ENCODE measurements at regions not wholly inside any gene's neighbourhood (a gene's known extent, or its start where the extent isn't known, plus 50 kb on each side); places are given as distances from the start of the nearest gene placed in this dataset.
"Not testable (repeated sequence)": the region's sequence is repeated elsewhere in the genome, so short reads cannot be mapped to it uniquely, and the experiment has no call there.

DNA sequence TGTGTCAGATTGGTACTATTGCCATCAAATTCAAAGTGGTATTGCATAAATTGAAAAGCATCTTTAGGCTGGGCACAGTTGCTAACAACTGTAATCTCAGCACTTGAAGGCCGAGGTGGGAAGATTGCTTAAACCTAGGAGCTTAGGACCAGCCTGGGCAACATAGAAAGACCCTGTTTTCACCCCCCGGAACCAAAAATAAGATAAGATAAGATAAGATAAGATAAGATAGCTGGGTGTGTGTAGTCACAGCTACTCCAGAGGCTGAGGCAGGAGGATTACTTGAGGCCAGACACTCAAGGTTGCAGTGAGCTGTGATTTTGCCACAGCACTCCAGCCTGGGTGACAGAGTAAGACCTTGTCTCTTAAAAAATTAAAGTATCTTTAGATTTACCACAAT lies 297.9 kb upstream of the SEMA6A start (continued):
- TF ChIP-seq, protein P1, sequence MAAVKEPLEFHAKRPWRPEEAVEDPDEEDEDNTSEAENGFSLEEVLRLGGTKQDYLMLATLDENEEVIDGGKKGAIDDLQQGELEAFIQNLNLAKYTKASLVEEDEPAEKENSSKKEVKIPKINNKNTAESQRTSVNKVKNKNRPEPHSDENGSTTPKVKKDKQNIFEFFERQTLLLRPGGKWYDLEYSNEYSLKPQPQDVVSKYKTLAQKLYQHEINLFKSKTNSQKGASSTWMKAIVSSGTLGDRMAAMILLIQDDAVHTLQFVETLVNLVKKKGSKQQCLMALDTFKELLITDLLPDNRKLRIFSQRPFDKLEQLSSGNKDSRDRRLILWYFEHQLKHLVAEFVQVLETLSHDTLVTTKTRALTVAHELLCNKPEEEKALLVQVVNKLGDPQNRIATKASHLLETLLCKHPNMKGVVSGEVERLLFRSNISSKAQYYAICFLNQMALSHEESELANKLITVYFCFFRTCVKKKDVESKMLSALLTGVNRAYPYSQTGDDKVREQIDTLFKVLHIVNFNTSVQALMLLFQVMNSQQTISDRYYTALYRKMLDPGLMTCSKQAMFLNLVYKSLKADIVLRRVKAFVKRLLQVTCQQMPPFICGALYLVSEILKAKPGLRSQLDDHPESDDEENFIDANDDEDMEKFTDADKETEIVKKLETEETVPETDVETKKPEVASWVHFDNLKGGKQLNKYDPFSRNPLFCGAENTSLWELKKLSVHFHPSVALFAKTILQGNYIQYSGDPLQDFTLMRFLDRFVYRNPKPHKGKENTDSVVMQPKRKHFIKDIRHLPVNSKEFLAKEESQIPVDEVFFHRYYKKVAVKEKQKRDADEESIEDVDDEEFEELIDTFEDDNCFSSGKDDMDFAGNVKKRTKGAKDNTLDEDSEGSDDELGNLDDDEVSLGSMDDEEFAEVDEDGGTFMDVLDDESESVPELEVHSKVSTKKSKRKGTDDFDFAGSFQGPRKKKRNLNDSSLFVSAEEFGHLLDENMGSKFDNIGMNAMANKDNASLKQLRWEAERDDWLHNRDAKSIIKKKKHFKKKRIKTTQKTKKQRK (IDR thresholded peaks at IDR 0.05; ENCODE audit: low read depth, low read length), result no peak

DNA sequence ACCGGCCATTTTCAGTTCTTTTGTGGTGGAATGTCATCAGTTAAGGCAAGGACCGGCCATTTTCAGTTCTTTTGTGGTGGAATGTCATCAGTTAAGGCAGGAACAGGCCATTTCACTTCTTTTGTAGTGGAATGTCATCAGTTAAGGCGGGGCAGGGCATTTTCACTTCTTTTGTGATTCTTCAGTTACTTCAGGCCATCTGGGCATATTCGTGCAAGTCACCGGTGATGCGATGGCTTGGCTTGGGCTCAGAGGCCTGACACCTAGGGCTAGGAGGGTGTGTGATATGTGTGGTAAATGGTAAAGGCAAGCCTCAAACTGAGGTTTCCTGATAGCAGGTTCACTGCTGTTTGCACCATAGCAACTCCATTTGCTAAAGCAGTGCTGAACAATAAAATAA lies 293.2 kb upstream of the SEMA6A start:
- CTCF ChIA-PET; H3K36me3 ChIP-seq (ENCODE audit: control insufficient read depth in 2 of 2, insufficient read depth in 2 of 2, low read length in 1 of 2); H4K20me1 ChIP-seq (ENCODE audit: control insufficient read depth, insufficient read depth); H3K27ac ChIP-seq (ENCODE audit: control insufficient read depth, insufficient read depth); intact Hi-C loops (cut with micrococcal nuclease; ENCODE audit: unreplicated experiment); SMC1A ChIA-PET (ENCODE audit: uncharacterized antibody, unreplicated experiment); in situ Hi-C loops (cut with MboI); H3K4me1 ChIP-seq (ENCODE audit: control insufficient read depth, insufficient read depth, low read length); ATAC-seq; H3K79me2 ChIP-seq (ENCODE audit: control insufficient read depth, insufficient read depth, low read length); POLR2A ChIA-PET; DNase-seq (ENCODE audit: low read depth, low spot score); H3K9ac ChIP-seq (ENCODE audit: control insufficient read depth, insufficient read depth, low read length); FAIRE-seq; RAD21 ChIA-PET (ENCODE audit: unreplicated experiment); H3K9me3 ChIP-seq (replicated peaks; ENCODE audit: control insufficient read depth, insufficient read depth, low read length); H2AFZ ChIP-seq (ENCODE audit: control insufficient read depth, low read depth, low read length); H3K4me2 ChIP-seq (ENCODE audit: control insufficient read depth, insufficient read depth); H3K27me3 ChIP-seq (replicated peaks in 1 of 2; ENCODE audit: control insufficient read depth in 2 of 2, insufficient read depth in 2 of 2, low read length in 1 of 2); BruUV-seq (replicated peaks); H3K4me3 ChIP-seq: not testable (repeated sequence)
- WGBS (ENCODE audit: insufficient coverage, insufficient replicate concordance, low lambda C conversion rate, missing lambda C conversion rate), result 67% methylated on average over 6 of the region's 6 CpGs

DNA sequence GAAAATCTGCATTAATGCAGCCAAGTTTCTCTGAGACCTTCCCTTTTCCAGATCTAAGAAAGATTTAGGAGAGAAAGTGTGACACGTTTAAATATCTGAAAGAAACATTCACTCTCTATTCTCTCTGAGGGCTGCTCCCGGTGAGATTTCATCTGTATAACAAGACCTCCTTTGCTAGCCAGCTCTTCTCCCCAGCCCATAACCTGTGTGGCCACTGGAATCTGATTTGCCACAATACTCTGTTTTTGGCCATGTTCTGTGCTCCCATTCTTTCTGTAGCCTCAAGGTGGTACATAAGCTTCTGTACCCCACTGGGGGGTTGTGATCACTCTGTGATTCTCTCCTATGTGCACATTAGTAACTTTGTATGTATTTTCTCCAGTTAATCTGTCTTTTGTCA lies 291.0 kb upstream of the SEMA6A start:
- no TSS peak for BruUV-seq (replicated peaks)
- no peak overlapping the region for H3K9ac ChIP-seq (ENCODE audit: control insufficient read depth, insufficient read depth, low read length)
- H3K4me3 ChIP-seq, result no peak overlapping the region
- no peak overlapping the region for H3K4me2 ChIP-seq (ENCODE audit: control insufficient read depth, insufficient read depth)
- no peak overlapping the region for H3K27ac ChIP-seq (ENCODE audit: control insufficient read depth, insufficient read depth)
- in situ Hi-C loops (cut with MboI) (no loop called here), intact Hi-C loops (cut with micrococcal nuclease; ENCODE audit: unreplicated experiment) (no loop called here)
- ATAC-seq (no peak), DNase-seq (ENCODE audit: low read depth, low spot score) (no peak), FAIRE-seq (no peak)
- H4K20me1 ChIP-seq (ENCODE audit: control insufficient read depth, insufficient read depth), result no peaks in the 10 kb centered on the region
- H2AFZ ChIP-seq (ENCODE audit: control insufficient read depth, low read depth, low read length), result no peak overlapping the region
- no peaks in the 10 kb centered on the region for H3K36me3 ChIP-seq (ENCODE audit: control insufficient read depth in 2 of 2, insufficient read depth in 2 of 2, low read length in 1 of 2)
- H3K4me1 ChIP-seq (ENCODE audit: control insufficient read depth, insufficient read depth, low read length), result no peaks in the 10 kb centered on the region
- H3K79me2 ChIP-seq (ENCODE audit: control insufficient read depth, insufficient read depth, low read length), result no peaks in the 10 kb centered on the region
- ChIA-PET POLR2A (interaction anchor here (0.5 kb wide), 1 partner anchor 10 kb away, joined by 3 read pairs; no protein-coding TSS in a partner anchor), RAD21 (ENCODE audit: unreplicated experiment) (no interaction called here), SMC1A (ENCODE audit: uncharacterized antibody, unreplicated experiment) (interaction anchor here (0.8 to 1.1 kb wide), 3 partner anchors 9 to 148 kb away, joined by 3 read pairs; no protein-coding TSS in a partner anchor), CTCF (interaction anchor here (1.3 to 1.6 kb wide), 2 partner anchors 11 to 24 kb away, joined by 3 to 5 read pairs; no protein-coding TSS in a partner anchor)
- H3K9me3 ChIP-seq (replicated peaks; ENCODE audit: control insufficient read depth, insufficient read depth, low read length), result no peaks in the 10 kb centered on the region; the same call in 2 of the 3 replicates
- H3K27me3 ChIP-seq (replicated peaks in 1 of 2; ENCODE audit: control insufficient read depth in 2 of 2, insufficient read depth in 2 of 2, low read length in 1 of 2), result no peaks in the 10 kb centered on the region
- 81% methylated on average over 2 of the region's 2 CpGs for WGBS (ENCODE audit: insufficient coverage, insufficient replicate concordance, low lambda C conversion rate, missing lambda C conversion rate)
- TF ChIP-seq ZNF622 (IDR thresholded peaks at IDR 0.05) (no peak), ZSCAN29 (IDR thresholded peaks at IDR 0.05) (no peak), NR2C1 (IDR thresholded peaks at IDR 0.05) (no peak), SMAD1 (IDR thresholded peaks at IDR 0.05; ENCODE audit: low read depth, partially characterized antibody) (no peak), RFX5 (IDR thresholded peaks at IDR 0.05; ENCODE audit: low read depth, low read length) (no peak), EP300 (IDR thresholded peaks at IDR 0.05; ENCODE audit: borderline replicate concordance in 1 of 2, control insufficient read depth in 1 of 2, low read depth in 2 of 2, low read length in 2 of 2) (no peak), NFYB (IDR thresholded peaks at IDR 0.05; ENCODE audit: insufficient read depth, low read depth, low read length) (no peak)
- TF ChIP-seq, protein P2, sequence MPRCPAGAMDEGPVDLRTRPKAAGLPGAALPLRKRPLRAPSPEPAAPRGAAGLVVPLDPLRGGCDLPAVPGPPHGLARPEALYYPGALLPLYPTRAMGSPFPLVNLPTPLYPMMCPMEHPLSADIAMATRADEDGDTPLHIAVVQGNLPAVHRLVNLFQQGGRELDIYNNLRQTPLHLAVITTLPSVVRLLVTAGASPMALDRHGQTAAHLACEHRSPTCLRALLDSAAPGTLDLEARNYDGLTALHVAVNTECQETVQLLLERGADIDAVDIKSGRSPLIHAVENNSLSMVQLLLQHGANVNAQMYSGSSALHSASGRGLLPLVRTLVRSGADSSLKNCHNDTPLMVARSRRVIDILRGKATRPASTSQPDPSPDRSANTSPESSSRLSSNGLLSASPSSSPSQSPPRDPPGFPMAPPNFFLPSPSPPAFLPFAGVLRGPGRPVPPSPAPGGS (IDR thresholded peaks at IDR 0.05; ENCODE audit: borderline replicate concordance, insufficient read depth, low read depth, low read length, poor library complexity, severe bottlenecking), result no peak

Measured in GM12878 (cell line).